ENCODE measurements at regions not wholly inside any gene's neighbourhood (a gene's known extent, or its start where the extent isn't known, plus 50 kb on each side); places are given as distances from the start of the nearest gene placed in this dataset.

GRCh38 chr11:103530257-103530656 lies 421.0 kb downstream of the DYNC2H1 start:
- TF ChIP-seq CTCF (conservative IDR thresholded peaks at IDR 0.05) (no peak), ZFX (IDR thresholded peaks at IDR 0.05) (no peak)

GRCh38 chr11:103532133-103532788 lies 423.0 kb downstream of the DYNC2H1 start:
- H3K27ac ChIP-seq, result no peak overlapping the region
- TF ChIP-seq CTCF (conservative IDR thresholded peaks at IDR 0.05) (no peak), ZFX (IDR thresholded peaks at IDR 0.05) (no peak)

More at GRCh38 chr11:103530257-103530656, 421.0 kb downstream of the DYNC2H1 start:
- H3K27ac ChIP-seq, result no peak overlapping the region

GRCh38 chr11:103534191-103534590 lies 425.0 kb downstream of the DYNC2H1 start:
- no peak overlapping the region for H3K27ac ChIP-seq
- TF ChIP-seq ZFX (IDR thresholded peaks at IDR 0.05) (no peak), CTCF (conservative IDR thresholded peaks at IDR 0.05) (no peak)

GRCh38 chr11:103534959-103535358 lies 425.7 kb downstream of the DYNC2H1 start:
- TF ChIP-seq ZFX (IDR thresholded peaks at IDR 0.05), result no peak
- no peak for TF ChIP-seq CTCF (conservative IDR thresholded peaks at IDR 0.05)
- H3K27ac ChIP-seq, result no peak overlapping the region

- no peak for TF ChIP-seq CTCF (conservative IDR thresholded peaks at IDR 0.05)
- TF ChIP-seq ZFX (IDR thresholded peaks at IDR 0.05), result no peak
- H3K27ac ChIP-seq, result no peak overlapping the region
Observed at GRCh38 chr11:103536335-103536722, 427.1 kb downstream of the DYNC2H1 start.

GRCh38 chr11:103537904-103538502 lies 428.8 kb downstream of the DYNC2H1 start:
- H3K27ac ChIP-seq, result no peak overlapping the region
- TF ChIP-seq ZFX (IDR thresholded peaks at IDR 0.05) (no peak), CTCF (conservative IDR thresholded peaks at IDR 0.05) (peak; percentile 76)

GRCh38 chr11:103539166-103539565 lies 429.9 kb downstream of the DYNC2H1 start:
- TF ChIP-seq ZFX (IDR thresholded peaks at IDR 0.05), result no peak
- TF ChIP-seq CTCF (conservative IDR thresholded peaks at IDR 0.05), result no peak
- no peak overlapping the region for H3K27ac ChIP-seq
